NB4 (cell line): ENCODE measurements at regions not wholly inside any gene's neighbourhood (a gene's known extent, or its start where the extent isn't known, plus 50 kb on each side); places are given as distances from the start of the nearest gene placed in this dataset.

Experiments used
- DNase-seq: peaks from one replicate; pipeline ENCODE4 v3.0.0; 2010; ENCODE audit warnings: low read depth
- H3K4me3 ChIP-seq: one replicate; pipeline ENCODE4 v1.5.1; 2011; ENCODE audit warnings: mild to moderate bottlenecking, low read depth, low read length, moderate library complexity
- MYC ChIP-seq: IDR thresholded peaks from 2 replicates; pipeline ENCODE4 v1.6.1; 2011; ENCODE audit warnings: low read depth, low read length
- POLR2A ChIP-seq: IDR thresholded peaks from 2 replicates; pipeline ENCODE4 v1.6.1; 2011; ENCODE audit warnings: mild to moderate bottlenecking; ENCODE audit not compliant: insufficient read length; ENCODE audit errors: extremely low read depth
- TF ChIP-seq, protein P1 (sequence below): IDR thresholded peaks from one replicate; pipeline ENCODE4 v1.5.1; 2012; ENCODE audit warnings: low read depth, low read length
- TF ChIP-seq, protein P2 (sequence below): IDR thresholded peaks from 2 replicates; pipeline ENCODE4 v1.6.1; 2011; ENCODE audit warnings: low read depth, low read length

DNA sequence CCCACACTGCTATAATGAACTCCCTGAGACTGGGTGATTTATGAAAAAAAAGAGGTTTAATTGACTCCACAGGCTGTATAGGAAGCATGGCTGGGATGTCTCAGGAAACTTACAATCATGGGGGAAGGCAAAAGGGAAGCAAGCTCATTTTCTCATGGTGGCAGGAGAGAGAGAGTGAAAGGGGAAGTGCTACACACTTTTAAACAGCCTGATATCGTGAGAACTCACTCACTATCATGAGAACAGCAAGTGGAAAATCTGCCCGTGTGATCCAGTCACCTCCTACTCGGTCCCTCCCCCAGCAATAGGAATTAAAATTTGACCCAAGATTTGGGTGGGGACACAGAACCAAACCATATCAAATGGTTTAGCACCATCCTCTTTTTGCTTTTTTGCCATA lies 116.6 kb upstream of the CEP162 start:
- peak; percentile 8 for DNase-seq
- TF ChIP-seq MYC (no peak), POLR2A (no peak)
- TF ChIP-seq, protein P1, sequence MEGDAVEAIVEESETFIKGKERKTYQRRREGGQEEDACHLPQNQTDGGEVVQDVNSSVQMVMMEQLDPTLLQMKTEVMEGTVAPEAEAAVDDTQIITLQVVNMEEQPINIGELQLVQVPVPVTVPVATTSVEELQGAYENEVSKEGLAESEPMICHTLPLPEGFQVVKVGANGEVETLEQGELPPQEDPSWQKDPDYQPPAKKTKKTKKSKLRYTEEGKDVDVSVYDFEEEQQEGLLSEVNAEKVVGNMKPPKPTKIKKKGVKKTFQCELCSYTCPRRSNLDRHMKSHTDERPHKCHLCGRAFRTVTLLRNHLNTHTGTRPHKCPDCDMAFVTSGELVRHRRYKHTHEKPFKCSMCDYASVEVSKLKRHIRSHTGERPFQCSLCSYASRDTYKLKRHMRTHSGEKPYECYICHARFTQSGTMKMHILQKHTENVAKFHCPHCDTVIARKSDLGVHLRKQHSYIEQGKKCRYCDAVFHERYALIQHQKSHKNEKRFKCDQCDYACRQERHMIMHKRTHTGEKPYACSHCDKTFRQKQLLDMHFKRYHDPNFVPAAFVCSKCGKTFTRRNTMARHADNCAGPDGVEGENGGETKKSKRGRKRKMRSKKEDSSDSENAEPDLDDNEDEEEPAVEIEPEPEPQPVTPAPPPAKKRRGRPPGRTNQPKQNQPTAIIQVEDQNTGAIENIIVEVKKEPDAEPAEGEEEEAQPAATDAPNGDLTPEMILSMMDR: no peak
- TF ChIP-seq, protein P2, sequence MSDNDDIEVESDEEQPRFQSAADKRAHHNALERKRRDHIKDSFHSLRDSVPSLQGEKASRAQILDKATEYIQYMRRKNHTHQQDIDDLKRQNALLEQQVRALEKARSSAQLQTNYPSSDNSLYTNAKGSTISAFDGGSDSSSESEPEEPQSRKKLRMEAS: no peak
- no peak overlapping the region for H3K4me3 ChIP-seq

- no peak overlapping the region for H3K4me3 ChIP-seq
- TF ChIP-seq, protein P1: no peak
- TF ChIP-seq, protein P2: no peak
- TF ChIP-seq MYC (no peak), POLR2A (no peak)
- DNase-seq: no peak
Observed at GRCh38 chr6:84340422-84340821, 113.0 kb upstream of the CEP162 start.

- no peak overlapping the region for H3K4me3 ChIP-seq
- no peak for TF ChIP-seq MYC
- TF ChIP-seq, protein P2: no peak
- TF ChIP-seq, protein P1: no peak
- TF ChIP-seq POLR2A: no peak
- no peak for DNase-seq
Observed at GRCh38 chr6:84333842-84334241, 106.4 kb upstream of the CEP162 start.

- no peak overlapping the region for H3K4me3 ChIP-seq
- no peak for DNase-seq
- TF ChIP-seq, protein P2: no peak
- TF ChIP-seq POLR2A: no peak
Observed at GRCh38 chr6:84332139-84333034, 104.9 kb upstream of the CEP162 start.

DNA sequence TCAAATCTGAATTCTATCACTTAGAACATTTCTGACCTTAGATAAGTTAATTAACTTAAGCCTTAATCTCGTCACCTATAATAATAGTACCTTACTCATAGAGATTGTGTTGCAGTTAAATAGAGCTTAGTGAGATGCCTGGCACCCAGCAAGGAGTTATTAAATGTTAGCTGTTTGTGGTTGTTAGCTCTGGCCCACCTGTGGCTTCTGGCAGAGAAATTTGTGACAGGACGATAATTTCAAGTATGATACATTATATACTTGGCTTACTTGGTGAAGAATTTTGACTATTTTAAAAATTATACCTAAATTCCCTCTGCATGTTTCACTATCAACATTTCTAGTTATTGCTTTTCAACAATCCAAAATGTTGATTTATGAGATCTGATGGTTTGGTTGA lies 102.9 kb upstream of the CEP162 start:
- TF ChIP-seq, protein P2: no peak
- TF ChIP-seq POLR2A: no peak
- no peak for TF ChIP-seq MYC
- TF ChIP-seq, protein P1: no peak
- no peak for DNase-seq

GRCh38 chr6:84329516-84329915 lies 102.1 kb upstream of the CEP162 start:
- TF ChIP-seq MYC: no peak
- TF ChIP-seq, protein P2: no peak
- TF ChIP-seq, protein P1: no peak
- no peak for TF ChIP-seq POLR2A
- no peak for DNase-seq
- H3K4me3 ChIP-seq: no peak overlapping the region

More for the DNA sequence above, 102.9 kb upstream of the CEP162 start:
- H3K4me3 ChIP-seq: no peak overlapping the region
